RWPE2 (cell line): ENCODE measurements at regions not wholly inside any gene's neighbourhood (a gene's known extent, or its start where the extent isn't known, plus 50 kb on each side); places are given as distances from the start of the nearest gene placed in this dataset.
"Not testable (repeated sequence)": the region's sequence is repeated elsewhere in the genome, so short reads cannot be mapped to it uniquely, and the experiment has no call there.

Experiments
- ATAC-seq: fragments of 200-7000 bp; cut with Tn5 transposase; 3 replicates; pipeline ENCODE4 v1.9.1; 2021; ENCODE audit warnings: low read depth
- DNase-seq: peaks from one replicate; pipeline ENCODE4 v3.0.0-alpha.2; 2020; ENCODE audit warnings: low spot score
- H3K27ac ChIP-seq: fragments of 450-650 bp; 2 replicates; pipeline ENCODE4 v1.5.1; 2017; ENCODE audit warnings: mild to moderate bottlenecking; ENCODE audit not compliant: poor library complexity, severe bottlenecking
- H3K27me3 ChIP-seq: fragments of 250-450 bp; sonication (Bioruptor Pico); 2 replicates; pipeline ENCODE4 v1.5.1; 2021; ENCODE audit warnings: mild to moderate bottlenecking, moderate library complexity; ENCODE audit not compliant: insufficient read depth, poor library complexity, severe bottlenecking
- H3K36me3 ChIP-seq: fragments of 250-450 bp; sonication (Bioruptor Pico); 2 replicates; pipeline ENCODE4 v1.5.1; 2020; ENCODE audit warnings: low read depth, mild to moderate bottlenecking, moderate library complexity
- H3K4me1 ChIP-seq: fragments of 250-450 bp; sonication (Bioruptor Pico); 2 replicates; pipeline ENCODE4 v1.5.1; 2021; ENCODE audit warnings: mild to moderate bottlenecking, moderate library complexity; ENCODE audit not compliant: insufficient read depth, poor library complexity, severe bottlenecking
- H3K4me3 ChIP-seq: fragments of 250-450 bp; sonication (Bioruptor Pico); 2 replicates; pipeline ENCODE4 v1.5.1; 2021; ENCODE audit warnings: mild to moderate bottlenecking, moderate library complexity; ENCODE audit not compliant: severe bottlenecking
- H3K9me3 ChIP-seq: fragments of 250-450 bp; sonication (Bioruptor Pico); 2 replicates; pipeline ENCODE4 v1.5.1; 2021; ENCODE audit warnings: mild to moderate bottlenecking, moderate library complexity; ENCODE audit not compliant: severe bottlenecking
- TF ChIP-seq, protein P1 (sequence below): fragments of 450-650 bp; IDR thresholded peaks from one replicate; pipeline ENCODE4 v1.5.1; 2017; ENCODE audit warnings: mild to moderate bottlenecking, moderate library complexity; ENCODE audit not compliant: poor library complexity, severe bottlenecking

DNA sequence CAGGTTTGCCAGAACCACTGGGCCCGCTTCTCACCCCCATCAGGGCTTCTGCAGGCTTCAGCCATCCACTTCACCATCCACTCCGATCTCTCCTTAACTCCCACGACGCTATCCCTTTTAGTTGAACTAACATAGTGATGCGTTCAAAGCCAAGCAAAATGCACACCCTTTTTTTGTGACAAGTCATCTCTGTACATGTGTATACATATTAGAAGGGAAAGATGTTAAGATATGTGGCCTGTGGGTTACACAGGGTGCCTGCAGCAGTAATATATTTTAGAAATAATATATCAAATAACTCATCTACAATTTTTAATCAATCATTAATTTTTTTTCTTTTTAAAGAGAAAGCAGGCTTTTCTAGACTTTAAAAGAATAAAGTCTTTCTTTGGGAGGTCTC lies 114.6 kb downstream of the NBPF12 start:
- TF ChIP-seq, protein P1, sequence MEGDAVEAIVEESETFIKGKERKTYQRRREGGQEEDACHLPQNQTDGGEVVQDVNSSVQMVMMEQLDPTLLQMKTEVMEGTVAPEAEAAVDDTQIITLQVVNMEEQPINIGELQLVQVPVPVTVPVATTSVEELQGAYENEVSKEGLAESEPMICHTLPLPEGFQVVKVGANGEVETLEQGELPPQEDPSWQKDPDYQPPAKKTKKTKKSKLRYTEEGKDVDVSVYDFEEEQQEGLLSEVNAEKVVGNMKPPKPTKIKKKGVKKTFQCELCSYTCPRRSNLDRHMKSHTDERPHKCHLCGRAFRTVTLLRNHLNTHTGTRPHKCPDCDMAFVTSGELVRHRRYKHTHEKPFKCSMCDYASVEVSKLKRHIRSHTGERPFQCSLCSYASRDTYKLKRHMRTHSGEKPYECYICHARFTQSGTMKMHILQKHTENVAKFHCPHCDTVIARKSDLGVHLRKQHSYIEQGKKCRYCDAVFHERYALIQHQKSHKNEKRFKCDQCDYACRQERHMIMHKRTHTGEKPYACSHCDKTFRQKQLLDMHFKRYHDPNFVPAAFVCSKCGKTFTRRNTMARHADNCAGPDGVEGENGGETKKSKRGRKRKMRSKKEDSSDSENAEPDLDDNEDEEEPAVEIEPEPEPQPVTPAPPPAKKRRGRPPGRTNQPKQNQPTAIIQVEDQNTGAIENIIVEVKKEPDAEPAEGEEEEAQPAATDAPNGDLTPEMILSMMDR = no peak
- DNase-seq (no peak), ATAC-seq (no peak)
- H3K4me3 ChIP-seq = no peak overlapping the region
- H3K36me3 ChIP-seq = no peaks in the 10 kb centered on the region
- no peaks in the 10 kb centered on the region for H3K9me3 ChIP-seq
- H3K27ac ChIP-seq = no peak overlapping the region
- H3K27me3 ChIP-seq = no peaks in the 10 kb centered on the region
- H3K4me1 ChIP-seq = peaks cover 3% of the 10 kb centered on the region

DNA sequence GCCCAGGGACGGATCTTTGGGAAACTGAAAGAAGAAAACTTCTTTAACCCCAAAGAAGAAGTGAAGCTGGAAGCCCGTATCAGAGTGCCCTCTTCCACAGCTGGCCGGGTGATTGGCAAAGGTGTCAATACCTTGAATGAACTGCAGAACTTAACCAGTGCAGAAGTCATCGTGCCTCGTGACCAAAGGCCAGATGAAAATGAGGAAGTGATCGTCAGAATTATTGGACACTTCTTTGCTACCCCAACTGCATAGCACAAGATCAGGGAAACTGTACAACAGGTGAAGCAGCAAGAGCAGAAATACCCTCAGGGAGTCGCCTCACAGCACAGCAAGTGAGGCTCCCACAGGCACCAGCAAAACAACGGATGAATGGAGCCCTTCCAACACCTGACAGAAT lies 114.0 kb downstream of the NBPF12 start:
- Histone ChIP-seq H3K27me3 (no peaks in the 10 kb centered on the region), H3K4me3 (no peak overlapping the region), H3K36me3 (no peaks in the 10 kb centered on the region), H3K27ac (no peak overlapping the region), H3K9me3 (no peaks in the 10 kb centered on the region), H3K4me1 (peaks cover 7% of the 10 kb centered on the region)
- ATAC-seq (no peak), DNase-seq (no peak)
- TF ChIP-seq, protein P1 = no peak

DNA sequence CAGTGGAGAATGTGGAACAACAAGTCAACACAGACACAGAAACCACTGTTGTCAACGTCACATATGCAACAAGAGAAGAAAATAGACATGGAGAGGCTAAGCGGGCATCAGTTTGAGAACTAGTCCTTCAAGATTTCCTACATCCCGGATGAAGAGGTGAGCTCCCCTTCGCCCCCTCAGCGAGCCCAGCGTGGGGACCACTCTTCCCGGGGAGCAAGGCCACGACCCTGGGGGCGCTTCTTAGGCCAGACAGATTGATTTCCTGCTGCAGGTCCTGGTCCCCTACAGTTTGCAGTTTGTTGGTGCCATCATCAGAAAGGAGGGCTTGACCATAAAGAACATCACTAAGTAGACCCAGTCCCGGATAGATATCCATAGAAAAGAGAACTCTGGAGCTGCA lies 113.0 kb downstream of the NBPF12 start:
- Histone ChIP-seq H3K36me3 (no peaks in the 10 kb centered on the region), H3K27me3 (no peaks in the 10 kb centered on the region), H3K27ac (no peak overlapping the region), H3K9me3 (no peaks in the 10 kb centered on the region), H3K4me1 (peaks cover 14% of the 10 kb centered on the region), H3K4me3 (no peak overlapping the region)
- TF ChIP-seq, protein P1 = no peak
- DNase-seq = no peak
- ATAC-seq = no peak

DNA sequence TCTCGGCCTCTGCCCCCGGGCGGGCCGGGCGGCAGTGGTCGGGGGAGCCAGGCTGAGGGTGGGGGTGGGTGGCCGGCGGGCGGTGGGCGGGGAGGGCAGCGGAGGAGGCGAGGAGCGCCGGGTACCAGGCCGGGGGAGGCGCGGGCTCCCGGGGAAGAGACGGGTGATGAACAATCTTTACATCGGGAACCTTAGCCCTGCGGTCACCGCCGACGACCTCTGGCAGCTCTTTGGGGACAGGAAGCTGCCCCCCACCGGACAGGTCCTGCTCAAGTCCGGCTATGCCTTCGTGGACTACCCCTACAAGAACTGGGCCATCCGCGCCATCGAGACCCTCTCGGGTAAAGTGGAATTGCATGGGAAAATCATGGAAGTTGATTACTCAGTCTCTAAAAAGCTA lies 112.5 kb downstream of the NBPF12 start:
- TF ChIP-seq, protein P1 = no peak
- no peak for ATAC-seq
- DNase-seq = no peak
- Histone ChIP-seq H3K36me3 (no peaks in the 10 kb centered on the region), H3K4me3 (no peak overlapping the region), H3K27ac (no peak overlapping the region), H3K4me1 (peaks cover 17% of the 10 kb centered on the region), H3K27me3 (no peaks in the 10 kb centered on the region), H3K9me3 (no peaks in the 10 kb centered on the region)

DNA sequence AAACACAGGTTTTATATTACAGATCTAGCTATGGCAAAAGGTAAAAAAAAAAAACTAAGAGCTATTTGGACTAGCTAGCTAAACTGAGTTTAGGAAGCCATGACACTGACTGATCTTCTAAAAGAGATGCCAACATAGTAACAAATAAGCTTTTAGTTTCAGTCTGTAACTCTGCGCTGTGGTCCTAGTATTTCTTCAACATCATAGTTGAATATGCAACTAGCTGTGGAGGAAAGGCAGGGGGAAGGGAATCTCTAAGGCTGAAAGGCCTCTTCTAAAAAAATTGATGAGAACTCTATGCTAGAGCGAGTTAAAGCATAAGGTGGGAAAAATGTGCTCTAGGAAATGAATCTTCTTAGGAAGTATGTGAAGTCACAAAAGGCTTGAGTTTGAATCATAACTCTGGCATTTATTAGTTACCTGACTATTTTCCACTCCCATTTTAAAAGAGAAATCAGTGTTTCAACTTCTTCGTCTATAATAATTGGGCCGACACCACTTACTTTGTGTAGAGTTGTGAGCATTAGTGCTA lies 108.8 kb downstream of the NBPF12 start:
- H3K27me3 ChIP-seq, H3K36me3 ChIP-seq, DNase-seq, H3K9me3 ChIP-seq, H3K4me3 ChIP-seq: not testable (repeated sequence)
- peak; percentile 98 for ATAC-seq
- H3K27ac ChIP-seq = peak overlapping the region; percentile 71
- peaks cover 17% of the 10 kb centered on the region for H3K4me1 ChIP-seq
